NCI-H2171 (cell line): ENCODE measurements at regions not wholly inside any gene's neighbourhood (a gene's known extent, or its start where the extent isn't known, plus 50 kb on each side); places are given as distances from the start of the nearest gene placed in this dataset.
"Not testable (repeated sequence)": the region's sequence is repeated elsewhere in the genome, so short reads cannot be mapped to it uniquely, and the experiment has no call there.

Experiments
- DNase-seq: peaks from one replicate; lab custom pipeline; 2025; lab: John Stamatoyannopoulos, UW

GRCh38 chr3:147153830-147154539 is 252.4 kb downstream of the ZIC4 start:
- no peak for DNase-seq

GRCh38 chr3:147152476-147152875 is 253.9 kb downstream of the ZIC4 start:
- no peak for DNase-seq

GRCh38 chr3:147141516-147142288 is 264.6 kb downstream of the ZIC4 start:
- DNase-seq, result no peak

GRCh38 chr3:147139341-147139740 is 267.0 kb downstream of the ZIC4 start:
- DNase-seq, result no peak

GRCh38 chr3:147132168-147132567 is 274.2 kb downstream of the ZIC4 start:
- no peak for DNase-seq

DNA sequence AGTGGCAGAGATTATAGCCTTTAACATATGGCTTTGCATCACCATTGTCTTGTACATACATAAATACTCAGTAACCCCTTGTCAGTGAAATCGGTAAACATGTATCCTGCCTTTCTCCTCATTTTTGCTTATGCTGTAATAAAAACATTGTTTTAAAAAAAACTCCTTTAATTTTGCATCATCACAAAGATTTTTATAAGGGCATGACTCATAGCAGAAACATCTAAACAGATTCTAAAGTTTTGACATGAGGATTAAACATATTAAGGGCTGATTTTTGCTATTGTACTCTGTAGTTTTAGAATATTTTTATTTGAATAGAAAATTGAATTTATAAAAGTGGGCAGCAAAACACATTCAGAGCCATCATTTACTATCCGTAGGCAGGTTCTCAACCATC is 275.9 kb downstream of the ZIC4 start:
- DNase-seq, result no peak

- no peak for DNase-seq
Measured at GRCh38 chr3:147129665-147130064, 276.7 kb downstream of the ZIC4 start.

DNA sequence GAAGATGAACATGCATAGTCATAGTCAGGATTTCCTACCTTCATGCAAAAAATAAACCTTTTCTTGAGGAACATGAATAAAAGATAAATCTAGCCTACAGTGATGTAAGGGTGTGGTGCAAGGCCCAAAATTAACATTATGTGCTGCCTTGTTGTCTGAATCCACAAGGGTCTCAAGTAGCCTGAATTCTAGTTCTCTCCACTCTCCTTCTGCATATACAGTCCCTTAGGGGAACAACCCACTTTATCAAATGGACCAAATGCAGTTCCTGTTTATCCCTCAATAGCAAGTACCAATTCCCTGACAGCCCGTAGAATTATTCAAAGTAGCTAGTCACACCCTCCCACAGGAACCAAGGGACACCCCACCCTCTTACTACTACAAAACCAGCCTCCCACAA is 284.0 kb downstream of the ZIC4 start:
- no peak for DNase-seq

DNA sequence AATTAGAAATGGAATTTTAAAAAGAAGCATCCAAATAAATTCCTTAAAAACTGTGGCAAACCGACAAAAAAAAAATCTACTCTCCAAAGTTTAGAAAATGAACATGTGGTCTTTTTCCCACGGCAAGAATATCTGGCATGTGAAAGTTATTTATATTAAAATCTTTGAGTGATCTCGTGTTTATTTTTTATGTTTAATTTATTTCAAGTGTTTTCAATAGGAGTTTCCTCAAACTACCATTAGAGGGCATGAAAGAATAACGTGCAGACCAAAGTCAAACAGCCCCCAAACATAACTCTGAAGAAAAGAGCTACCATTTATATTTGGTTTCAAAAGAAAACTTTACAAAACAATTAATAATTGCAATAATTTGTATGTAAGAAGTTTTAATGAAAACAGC is 286.4 kb downstream of the ZIC4 start:
- no peak for DNase-seq

DNA sequence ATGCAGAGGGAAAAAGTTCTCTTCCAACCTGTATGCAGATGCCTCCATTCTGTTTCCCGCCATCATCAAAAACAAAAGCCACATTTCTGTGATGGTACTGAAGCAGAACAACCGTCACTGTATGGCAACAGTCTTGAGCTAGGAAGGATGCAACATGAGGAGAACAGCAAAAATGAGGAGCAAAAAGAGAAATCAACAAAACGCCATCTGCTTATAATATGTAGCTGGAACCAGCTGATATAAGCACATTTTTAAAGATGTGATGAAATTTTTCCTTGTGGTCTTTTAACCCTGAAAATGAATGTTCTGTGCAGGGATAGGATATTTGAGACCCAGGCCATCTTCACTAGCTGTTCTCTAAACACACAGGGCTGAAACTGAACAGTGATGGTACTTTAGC is 287.0 kb downstream of the ZIC4 start:
- no peak for DNase-seq

DNA sequence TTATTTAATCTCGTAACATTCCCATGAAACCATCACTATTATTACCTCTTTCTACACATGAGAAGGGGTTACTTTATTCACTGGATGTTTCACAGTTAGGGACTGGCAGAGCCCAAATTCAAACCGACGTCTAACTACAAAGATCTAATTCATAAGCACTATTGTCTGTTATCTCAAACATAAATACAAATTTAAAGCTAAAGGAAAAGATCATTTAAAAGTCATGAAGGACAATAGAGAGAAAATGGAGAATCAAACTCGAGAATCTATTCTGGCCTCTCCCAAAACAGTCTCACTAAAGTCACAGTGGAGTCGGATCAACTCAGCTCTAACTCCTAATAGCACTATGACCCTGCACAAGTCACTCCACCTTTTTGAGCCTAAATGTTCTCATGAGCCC is 287.7 kb downstream of the ZIC4 start:
- no peak for DNase-seq

GRCh38 chr3:147117631-147118030 is 288.7 kb downstream of the ZIC4 start:
- no peak for DNase-seq

GRCh38 chr3:147113293-147114044 is 292.9 kb downstream of the ZIC4 start:
- no peak for DNase-seq

GRCh38 chr3:147099076-147099475 is 307.3 kb downstream of the ZIC4 start:
- DNase-seq, result no peak

DNA sequence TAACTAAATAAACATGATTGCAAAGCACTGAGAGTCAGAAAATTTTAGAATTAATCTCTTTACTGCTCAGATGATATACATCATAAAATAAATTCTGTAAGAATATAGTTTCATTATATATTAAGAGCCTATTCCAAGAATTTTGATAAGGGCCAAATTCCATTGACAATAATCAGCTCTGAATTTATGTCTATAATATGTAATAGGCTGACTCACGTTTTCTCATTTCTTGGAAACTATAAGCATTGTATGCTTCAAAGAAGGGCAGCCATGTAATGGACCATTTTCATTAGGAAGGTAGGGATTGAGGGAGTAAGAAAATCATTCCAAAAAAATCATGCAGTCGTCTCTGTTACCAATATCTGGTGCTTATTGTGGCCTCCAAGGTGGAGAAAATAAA is 315.9 kb downstream of the ZIC4 start:
- DNase-seq, result no peak

- no peak for DNase-seq
Measured at GRCh38 chr3:147089286-147089685, 317.1 kb downstream of the ZIC4 start.

GRCh38 chr3:147059500-147059899 is 346.8 kb downstream of the ZIC4 start:
- not testable (repeated sequence) for DNase-seq

GRCh38 chr3:147049821-147050220 is 356.5 kb downstream of the ZIC4 start:
- DNase-seq, result peak; percentile 11

DNA sequence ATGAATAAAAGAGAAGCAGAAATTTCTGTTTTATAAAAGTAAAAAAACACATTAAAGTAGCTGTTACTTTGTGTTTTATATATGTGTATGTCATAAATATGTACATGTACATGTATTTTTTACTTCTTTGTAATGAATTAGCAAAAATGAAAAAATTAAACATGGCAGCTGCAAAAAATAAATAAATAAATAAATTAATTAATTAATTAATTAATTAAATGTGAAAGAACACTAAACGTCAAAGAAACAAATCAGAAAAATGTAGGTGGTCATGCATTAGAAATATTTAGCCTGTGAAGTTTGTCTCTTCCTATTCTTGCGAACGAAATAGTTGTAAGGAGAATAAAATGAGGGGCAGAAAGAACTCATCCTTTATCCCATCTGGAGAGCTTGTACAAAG is 357.0 kb downstream of the ZIC4 start:
- DNase-seq, result no peak

GRCh38 chr3:147046916-147047315 is 359.4 kb downstream of the ZIC4 start:
- DNase-seq, result no peak

DNA sequence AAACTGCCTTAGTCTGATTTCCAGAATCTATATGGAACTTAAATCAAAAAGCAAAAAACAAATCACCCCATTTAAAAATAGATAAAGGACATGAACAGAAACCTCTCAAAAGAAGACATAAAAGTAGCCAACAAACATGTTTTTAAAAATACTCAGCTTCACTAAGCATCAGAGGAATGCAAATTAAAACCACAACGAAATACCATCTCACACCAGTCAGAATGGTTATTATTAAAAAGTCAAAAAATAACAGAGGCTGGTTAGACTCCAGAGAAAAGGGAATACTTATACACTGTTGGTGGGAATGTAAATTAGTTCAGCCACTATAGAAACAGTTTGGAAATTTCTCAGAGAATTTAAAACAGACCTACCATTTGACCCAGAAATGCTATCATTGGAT is 367.9 kb downstream of the ZIC4 start:
- no peak for DNase-seq

GRCh38 chr3:147034359-147034758 is 372.0 kb downstream of the ZIC4 start:
- no peak for DNase-seq

- DNase-seq, result no peak
Measured at GRCh38 chr3:147030274-147030673, 376.1 kb downstream of the ZIC4 start.
